GM21381 (cell line): ENCODE measurements at regions not wholly inside any gene's neighbourhood (a gene's known extent, or its start where the extent isn't known, plus 50 kb on each side); places are given as distances from the start of the nearest gene placed in this dataset.
"Not testable (repeated sequence)": the region's sequence is repeated elsewhere in the genome, so short reads cannot be mapped to it uniquely, and the experiment has no call there.

Experiments
- ATAC-seq: cut with Tn5 transposase; IDR thresholded peaks from one replicate; pipeline ENCODE4 v1.9.1; 2021; ENCODE audit warnings: mild to moderate bottlenecking, moderate library complexity; ENCODE audit not compliant: unreplicated experiment

DNA sequence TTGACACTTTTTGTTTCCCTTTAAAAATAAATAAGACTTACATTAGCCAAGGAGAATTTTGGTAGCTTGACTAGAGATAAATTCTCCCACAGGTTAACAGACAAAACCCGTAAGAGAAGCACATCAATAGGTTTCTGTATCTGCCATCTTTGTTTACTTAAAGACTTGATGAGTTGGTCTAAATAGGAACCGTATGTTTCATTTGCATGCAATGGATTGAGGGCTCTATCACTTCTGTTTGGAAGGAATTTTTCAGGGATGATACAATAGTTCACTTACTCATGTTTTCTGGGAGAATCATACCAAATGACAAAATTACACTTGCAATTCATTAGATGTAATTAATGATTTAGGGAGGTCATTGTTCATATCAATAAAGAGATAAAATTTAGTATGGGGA lies 631.5 kb upstream of the NR2F2 start:
- ATAC-seq = no peak

DNA sequence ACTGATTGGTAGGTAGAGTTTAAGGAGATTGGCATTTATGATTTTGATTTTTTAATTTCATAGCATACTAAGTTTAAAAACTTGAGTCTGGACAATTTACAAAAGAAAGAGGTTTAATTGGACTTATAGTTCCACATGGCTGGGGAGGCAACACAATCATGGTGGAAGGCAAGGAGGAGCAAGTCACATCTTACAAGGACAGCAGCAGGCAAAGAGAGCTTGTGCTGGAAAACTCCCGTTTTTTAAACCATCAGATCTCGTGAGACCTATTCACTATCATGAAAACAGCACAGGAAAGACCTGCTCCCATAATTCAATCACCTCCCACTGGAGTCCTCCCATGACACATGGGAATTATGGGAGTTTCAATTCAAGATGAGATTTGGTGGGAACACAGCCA lies 630.9 kb upstream of the NR2F2 start:
- no peak for ATAC-seq

GRCh38 chr15:95700692-95701091 lies 629.8 kb upstream of the NR2F2 start:
- ATAC-seq = not testable (repeated sequence)

DNA sequence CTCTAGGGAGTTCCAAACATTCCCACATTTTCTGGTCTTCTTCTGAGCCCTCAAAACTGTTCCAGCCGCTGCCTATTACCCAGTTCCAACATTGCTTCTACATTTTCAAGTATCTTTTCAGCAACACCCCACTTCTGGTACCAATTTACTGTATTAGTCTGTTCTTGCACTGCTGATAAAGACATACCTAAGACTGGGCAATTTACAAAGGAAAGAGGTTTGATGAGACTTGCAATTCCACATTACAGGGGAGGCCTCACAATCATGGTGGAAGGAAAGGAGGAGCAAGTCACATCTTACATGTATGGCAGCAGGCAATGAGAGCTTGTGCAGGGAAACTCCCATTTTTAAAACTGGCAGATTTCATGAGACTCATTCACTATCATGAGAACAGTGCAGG lies 629.1 kb upstream of the NR2F2 start:
- ATAC-seq = no peak

DNA sequence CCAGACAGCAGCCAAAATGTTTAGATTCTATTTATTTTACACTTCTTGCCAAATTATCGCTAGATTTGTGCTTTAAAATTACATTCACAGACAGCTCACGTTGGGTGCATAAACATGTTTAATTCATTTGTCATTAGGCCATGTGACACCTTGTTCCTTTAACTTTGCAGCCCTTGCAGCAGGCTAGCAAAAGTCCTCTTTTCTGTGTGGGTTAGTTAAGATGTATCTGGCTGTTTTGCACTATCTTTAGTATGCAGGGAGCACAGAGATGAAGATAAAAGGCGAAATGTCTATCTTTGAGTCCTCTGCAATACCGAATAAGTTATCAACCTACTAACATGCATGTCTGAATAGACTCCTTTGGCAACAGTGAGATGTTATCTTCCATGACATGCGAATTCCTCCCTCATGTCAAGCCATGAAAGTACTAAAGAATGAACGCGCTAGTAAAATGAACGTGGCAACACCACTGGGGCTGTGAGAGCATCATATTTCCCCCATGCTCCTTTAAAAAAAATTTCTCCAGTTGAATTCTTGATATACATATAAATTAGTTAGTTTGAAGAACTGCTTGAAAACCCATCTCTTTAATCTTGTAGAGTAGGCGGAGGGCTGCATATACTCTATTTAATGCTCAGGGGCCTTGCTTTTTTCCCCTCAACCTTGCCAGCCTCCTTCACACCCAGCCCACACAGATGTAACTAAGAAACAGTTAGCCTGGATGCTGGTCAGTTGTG lies 620.4 kb upstream of the NR2F2 start:
- no peak for ATAC-seq

GRCh38 chr15:95712785-95713184 lies 617.7 kb upstream of the NR2F2 start:
- ATAC-seq = no peak

DNA sequence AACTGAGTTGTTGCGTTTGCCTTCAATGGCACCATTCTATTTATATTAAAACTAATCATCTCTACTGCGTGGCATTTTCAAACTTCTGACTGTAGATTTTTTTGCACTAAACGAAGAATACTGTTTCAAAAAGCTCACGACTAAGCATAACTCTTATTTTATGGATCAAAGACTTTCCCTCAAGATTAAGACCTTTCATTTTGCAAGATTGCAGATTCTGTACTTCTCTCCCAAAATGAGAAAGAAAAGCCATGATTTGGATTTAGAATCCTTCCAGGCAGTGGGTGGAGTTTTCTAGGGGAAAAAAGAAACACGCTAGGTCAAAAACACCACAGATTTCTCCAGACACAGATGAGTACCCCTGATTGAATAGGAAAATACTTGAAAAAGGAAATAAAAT lies 617.2 kb upstream of the NR2F2 start:
- no peak for ATAC-seq

GRCh38 chr15:95715116-95715903 lies 615.2 kb upstream of the NR2F2 start:
- no peak for ATAC-seq

DNA sequence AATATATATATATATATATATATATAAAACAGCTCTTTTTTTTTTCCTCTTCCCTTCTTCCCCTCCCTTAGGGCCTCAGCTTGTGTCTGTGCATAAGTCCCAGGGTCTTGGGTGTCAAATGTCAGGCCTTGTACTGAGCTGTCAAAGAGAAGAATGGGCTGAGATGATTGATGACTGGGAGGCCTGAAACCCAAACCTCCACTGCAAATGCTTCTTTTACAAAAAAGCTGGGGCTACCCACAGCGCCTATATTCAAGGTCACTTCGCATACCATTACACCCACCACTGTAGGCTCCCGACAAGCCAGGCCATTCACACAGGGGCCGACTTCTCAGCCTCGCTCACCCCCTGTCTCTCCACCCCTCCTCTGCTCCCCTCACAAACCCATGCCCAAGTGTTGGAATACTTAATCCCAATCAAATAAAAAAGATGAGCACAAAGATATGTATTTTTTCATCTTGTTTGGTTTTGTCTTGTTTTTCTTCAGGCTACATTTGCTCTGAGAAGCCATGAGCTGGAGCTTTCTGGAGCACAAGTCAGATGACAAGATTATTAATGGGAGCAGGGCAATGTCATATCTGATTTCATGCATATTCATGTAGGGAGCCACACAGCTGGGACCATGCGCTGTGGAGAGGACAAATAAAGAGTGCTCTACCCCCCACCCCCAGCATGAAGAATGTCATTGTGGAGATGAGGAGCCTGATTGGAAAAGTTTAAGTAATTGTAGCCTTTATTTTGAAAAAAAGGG lies 614.4 kb upstream of the NR2F2 start:
- ATAC-seq = no peak

DNA sequence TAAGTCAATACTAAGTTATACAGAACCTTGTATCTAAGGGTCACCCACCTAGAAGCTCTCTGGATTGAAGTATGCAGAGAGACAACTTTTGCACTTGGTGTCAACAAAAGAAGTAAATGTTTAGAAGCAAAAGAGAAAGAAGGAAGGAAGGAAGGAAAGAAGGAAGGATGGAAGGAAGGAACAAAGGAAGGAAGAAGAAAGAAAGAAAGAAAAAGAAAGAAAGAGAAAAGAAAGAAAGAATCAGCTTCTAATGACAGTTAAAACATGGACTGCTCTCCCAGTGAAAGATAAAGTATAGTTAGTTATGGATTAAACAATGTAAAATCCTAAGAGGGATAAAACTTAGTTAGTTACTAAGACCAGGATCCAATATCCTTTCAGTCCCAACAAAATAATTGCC lies 613.8 kb upstream of the NR2F2 start:
- no peak for ATAC-seq

DNA sequence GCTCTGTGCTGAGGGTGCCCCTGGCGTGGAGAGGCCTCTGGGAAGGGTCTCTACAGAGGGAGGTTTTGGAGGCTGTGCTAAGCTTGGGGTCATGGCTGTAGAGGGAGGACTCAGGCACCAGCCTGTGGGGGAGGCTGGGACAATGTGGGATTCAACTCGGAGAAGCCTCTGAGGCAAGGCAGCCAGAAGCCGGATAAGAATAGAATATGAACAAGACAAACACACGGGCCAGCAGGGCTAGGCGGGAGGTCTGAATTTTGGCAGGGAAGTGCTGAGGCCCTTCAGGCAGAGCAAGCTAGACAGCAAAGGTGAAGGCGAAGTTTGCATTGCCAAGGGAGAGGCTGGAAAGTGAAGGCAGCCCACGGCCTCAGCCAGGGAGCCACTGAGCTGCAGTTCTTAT lies 612.1 kb upstream of the NR2F2 start:
- ATAC-seq = no peak

DNA sequence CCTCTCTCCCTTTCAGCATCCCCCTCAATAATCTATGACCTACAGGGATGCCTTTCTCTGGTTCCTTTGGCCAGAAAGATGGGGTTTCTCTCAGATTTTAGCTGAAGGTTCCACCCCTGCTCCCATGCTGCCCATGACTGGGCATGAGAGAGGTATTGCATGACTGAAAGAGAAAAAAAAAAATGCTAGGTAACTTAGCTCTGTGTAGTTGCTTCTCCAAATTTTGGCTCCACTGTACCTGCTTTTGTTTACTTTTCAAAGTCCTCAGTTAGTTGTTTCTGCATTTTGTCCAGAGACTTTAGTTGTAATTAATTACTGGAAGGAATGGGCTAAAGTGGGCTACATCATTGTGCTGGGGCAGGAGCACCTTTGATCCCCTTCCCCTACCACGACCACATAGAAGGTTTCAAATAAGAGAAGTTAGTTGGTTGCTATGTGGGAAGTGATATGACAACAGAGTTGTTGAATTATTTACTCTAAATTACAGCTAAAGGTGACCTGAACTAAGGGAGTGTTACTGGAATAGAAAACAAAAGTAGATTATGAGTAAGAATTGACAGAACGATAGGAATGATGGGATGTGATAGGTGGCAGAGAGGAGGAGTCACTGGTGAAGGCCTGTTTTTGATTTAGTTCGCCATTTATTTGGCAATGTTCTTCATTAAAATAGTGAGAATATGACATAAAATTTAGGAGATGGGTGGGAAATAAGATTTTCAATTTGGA lies 605.4 kb upstream of the NR2F2 start:
- no peak for ATAC-seq

- ATAC-seq = no peak
Observed at GRCh38 chr15:95726891-95727290, 603.6 kb upstream of the NR2F2 start.

DNA sequence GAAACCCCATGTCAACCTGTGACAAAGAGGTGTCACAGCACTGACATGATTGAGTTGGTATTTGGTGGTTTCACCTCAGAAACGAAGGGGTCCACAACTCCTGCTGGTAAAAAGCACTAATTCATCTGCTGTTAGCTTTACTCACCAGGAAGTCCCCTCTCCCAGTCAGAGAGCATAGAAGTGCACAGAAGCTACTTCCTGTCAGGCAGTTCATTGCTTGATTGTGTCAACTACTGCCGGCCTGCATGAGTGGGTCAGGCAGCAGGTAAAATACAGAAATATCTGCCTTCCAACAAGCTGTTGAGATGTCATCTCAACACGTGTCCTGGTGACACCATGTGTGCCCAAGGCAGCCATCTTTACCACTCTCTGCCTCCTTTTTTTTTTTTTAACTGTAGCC lies 596.6 kb upstream of the NR2F2 start:
- ATAC-seq = no peak

DNA sequence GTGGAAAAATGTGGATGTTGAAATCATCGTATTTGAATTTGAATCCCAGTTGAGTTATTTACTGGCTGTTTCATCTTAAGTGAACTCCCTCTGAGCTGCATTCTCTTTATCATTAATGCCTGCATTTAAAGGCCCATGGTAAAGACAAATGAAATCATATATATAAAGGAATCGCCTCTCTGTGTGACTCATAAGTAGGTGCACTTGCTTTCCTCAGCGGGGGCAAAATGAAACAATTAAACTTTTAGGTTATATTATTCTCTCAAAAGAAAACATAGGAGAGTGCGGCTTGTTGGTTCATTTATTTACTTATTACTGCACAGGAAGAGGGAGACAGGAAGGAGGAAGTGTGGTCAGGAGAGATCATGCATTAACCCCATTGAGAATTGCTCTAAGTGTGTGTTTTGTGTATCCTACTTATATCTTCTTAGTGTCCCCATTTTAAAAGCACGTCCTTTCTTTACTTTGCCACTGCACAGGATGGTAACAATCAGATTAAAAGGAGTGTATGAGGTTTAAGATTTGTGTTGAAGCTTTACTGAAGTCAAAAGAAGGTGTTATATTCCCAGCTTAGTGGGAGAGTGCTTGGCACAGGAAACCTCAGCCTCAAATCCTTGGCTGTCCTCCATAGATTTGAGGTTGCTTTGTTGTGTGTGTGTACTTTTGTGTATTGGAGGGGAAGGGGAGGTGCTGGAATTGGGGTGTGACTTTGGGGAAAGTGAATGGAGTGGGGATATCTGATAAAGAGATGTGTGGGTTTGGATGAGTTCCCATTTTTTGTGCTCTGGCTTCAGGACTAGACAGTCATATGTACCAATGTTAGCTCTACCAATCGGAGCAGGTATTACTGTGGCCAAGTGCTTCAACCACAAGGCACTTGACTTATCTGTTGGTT lies 595.8 kb upstream of the NR2F2 start:
- peak; percentile 70 for ATAC-seq

DNA sequence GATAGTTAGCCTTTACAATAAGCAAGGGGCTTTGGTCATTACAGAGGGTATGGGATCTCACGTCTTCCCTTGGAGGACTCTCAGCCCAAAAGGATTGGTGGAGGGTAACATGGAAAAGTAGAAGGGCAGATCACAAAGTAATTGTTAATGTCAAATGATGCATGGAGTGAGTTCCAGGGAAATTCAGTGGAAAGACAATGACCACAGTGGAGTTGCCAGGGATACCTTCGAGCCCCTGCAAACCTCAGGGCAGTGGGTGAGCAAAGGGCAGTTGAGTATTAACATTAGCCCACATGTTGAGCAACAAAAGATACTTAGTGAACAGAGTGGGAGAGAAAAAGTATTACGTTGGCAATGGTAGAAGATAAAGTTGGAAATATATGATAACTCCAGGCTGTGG lies 593.4 kb upstream of the NR2F2 start:
- ATAC-seq = no peak

DNA sequence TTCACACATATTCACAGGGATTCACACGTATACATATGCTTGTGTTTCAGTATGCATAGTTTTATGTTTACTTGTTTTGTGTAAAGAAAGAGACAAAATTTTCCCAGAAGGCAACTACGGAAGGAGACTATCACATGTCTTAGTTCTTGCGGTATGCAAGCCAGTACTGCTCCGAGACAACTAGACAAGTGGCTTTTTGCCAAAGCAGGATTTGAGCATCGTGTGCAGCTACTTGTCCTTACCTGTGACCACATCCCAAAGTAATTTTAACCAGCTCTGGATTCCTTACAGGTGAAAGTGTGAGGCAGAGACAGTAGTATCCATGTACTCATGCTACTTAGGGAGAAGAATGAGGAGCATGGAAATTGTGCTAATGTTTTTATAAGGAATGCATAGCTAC lies 591.4 kb upstream of the NR2F2 start:
- no peak for ATAC-seq

DNA sequence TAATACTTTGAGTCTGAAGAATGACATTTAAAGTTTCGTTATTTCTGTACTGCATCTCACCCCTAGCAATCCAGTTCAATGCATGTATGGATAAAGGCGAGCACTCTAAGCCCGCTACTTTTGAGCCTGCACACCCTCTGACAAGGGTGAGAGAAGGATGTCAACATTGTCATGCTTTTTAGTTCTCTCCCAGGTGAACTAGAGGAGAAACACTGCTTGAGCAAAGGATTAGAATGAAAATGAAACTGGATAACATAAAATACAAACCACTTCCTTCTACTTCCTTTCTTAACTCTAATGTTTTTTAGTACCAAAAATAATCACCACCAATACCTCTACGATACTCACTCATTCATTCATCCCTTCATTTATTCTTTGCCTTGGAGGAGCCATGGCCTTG lies 588.7 kb upstream of the NR2F2 start:
- ATAC-seq = no peak

- ATAC-seq = no peak
Observed at GRCh38 chr15:95742256-95742655, 588.2 kb upstream of the NR2F2 start.

DNA sequence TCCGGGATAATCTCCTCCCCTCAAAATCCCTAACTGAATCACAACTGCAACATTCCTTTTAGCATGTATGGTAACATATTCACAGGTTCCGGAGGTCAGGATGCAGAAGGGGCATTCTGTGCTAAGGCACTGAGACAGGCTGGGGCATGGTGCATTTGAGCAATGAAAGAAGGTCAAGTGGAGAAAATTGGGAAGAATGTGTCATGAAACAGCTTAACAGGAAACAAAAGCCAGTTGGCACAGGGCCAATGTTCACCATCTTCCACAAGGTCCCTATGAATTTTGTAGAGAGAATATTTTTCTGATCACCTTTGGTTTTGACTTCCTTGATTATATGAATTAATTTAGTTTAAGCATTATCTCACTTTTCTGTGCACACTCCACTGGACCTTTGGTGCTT lies 587.7 kb upstream of the NR2F2 start:
- no peak for ATAC-seq
